ENCODE measurements at regions not wholly inside any gene's neighbourhood (a gene's known extent, or its start where the extent isn't known, plus 50 kb on each side); places are given as distances from the start of the nearest gene placed in this dataset.

DNA sequence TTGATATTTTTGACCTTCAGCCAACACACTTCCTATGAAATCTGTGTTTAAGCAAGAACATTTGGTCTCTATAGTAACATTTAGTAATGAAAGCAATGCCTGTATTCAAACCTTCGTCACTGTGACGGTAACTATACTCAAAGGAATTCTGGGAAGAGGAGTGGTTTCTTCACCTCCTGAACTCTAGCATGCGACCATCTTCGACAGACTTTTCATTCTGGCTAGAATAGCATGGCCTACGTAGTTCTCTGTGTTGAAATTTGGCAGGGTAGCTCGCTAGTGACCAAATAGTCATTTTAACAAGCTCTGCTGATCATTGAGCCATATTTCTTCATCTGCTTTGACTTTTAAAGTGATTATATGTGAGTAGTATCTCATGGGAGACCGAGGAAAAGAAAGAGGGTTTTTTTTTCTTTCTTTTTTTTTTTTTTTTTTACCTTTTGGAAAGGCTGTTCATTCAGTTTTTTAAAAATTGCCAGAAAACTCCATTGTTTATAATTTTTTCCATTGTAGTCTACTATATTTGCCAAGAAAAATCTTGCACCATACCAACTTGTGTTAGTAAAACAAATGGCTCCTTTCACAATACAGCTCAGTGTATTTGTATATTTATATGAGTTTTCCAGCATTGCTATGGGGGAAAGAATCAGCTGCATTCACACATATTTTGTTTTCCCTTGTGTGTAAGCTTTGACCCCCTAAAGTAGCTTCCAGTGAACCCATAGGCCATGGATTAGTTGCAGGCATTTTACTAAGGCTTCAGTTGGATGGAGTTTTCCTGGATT lies 166.8 kb downstream of the NNT start:
- CTCF ChIA-PET = interaction anchor here (0.7 to 1.0 kb wide), 2 partner anchors 63 to 1025 kb away, joined by 4 to 5 read pairs; no protein-coding TSS in a partner anchor

More for the DNA sequence above, 166.8 kb downstream of the NNT start:
- Histone ChIP-seq H3K4me3 (ENCODE audit: low read depth, low read length) (no peak overlapping the region), H3K9me3 (ENCODE audit: control insufficient read depth, insufficient read depth, low read depth, low read length) (no peaks in the 10 kb centered on the region), H3K27ac (ENCODE audit: extremely low read depth, low read depth, low read length) (no peak overlapping the region), H3K36me3 (ENCODE audit: control insufficient read depth in 2 of 2, insufficient read depth in 1 of 2, low read length in 2 of 2) (no peaks in the 10 kb centered on the region), H3K4me1 (ENCODE audit: control insufficient read depth, insufficient read depth, low read length) (no peaks in the 10 kb centered on the region)
- TF ChIP-seq SP2 (tag by site-specific recombination; IDR thresholded peaks at IDR 0.05) (no peak), ZNF629 (tag by site-specific recombination; IDR thresholded peaks at IDR 0.05) (no peak), ZBTB7A (tag by site-specific recombination; IDR thresholded peaks at IDR 0.05; ENCODE audit: low read depth) (no peak)
- POLR2A ChIA-PET = no interaction called here

Measured in HEK293 (cell line).